HepG2 (cell line): ENCODE measurements at regions not wholly inside any gene's neighbourhood (a gene's known extent, or its start where the extent isn't known, plus 50 kb on each side); places are given as distances from the start of the nearest gene placed in this dataset.
"Not testable (repeated sequence)": the region's sequence is repeated elsewhere in the genome, so short reads cannot be mapped to it uniquely, and the experiment has no call there.

Source experiments
- HCFC1 ChIP-seq: fragments of 150-350 bp; IDR thresholded peaks from 2 replicates; pipeline ENCODE4 v1.6.1; 2014; ENCODE audit warnings: low read depth, low read length
- HOXA7 ChIP-seq: sonication (generic); formaldehyde crosslinking; IDR thresholded peaks from 2 replicates; pipeline ENCODE4 v1.8.1; 2022; ENCODE audit warnings: mild to moderate bottlenecking, missing genetic modification reagents, moderate library complexity
- MEIS1 ChIP-seq: sonication (generic); formaldehyde crosslinking; IDR thresholded peaks from 2 replicates; pipeline ENCODE4 v1.9.0; 2021; ENCODE audit warnings: mild to moderate bottlenecking, missing genetic modification reagents, moderate library complexity, borderline replicate concordance
- TAF15 ChIP-seq: fragments of 200-400 bp; formaldehyde crosslinking; IDR thresholded peaks from one replicate; pipeline ENCODE4 v1.6.1; 2018; ENCODE audit warnings: mild to moderate bottlenecking, low read depth, low read length; ENCODE audit not compliant: poor library complexity, severe bottlenecking
- ZNF124 ChIP-seq: sonication (generic); formaldehyde crosslinking; IDR thresholded peaks from 2 replicates; pipeline ENCODE4 v1.4.0; 2020; ENCODE audit warnings: missing genetic modification reagents
- ZNF274 ChIP-seq: sonication (generic); formaldehyde crosslinking; IDR thresholded peaks from 2 replicates; pipeline ENCODE4 v1.5.1; 2020; ENCODE audit warnings: mild to moderate bottlenecking, missing genetic modification reagents
- ZNF3 ChIP-seq: IDR thresholded peaks from 2 replicates; pipeline ENCODE4 v1.7.0; 2017; ENCODE audit warnings: inconsistent platforms
- ZNF879 ChIP-seq: sonication (generic); formaldehyde crosslinking; IDR thresholded peaks from 2 replicates; pipeline ENCODE4 v1.8.1; 2023; ENCODE audit warnings: missing genetic modification reagents
- TF ChIP-seq, protein P1 (sequence below): sonication (generic); formaldehyde crosslinking; IDR thresholded peaks from 2 replicates; pipeline ENCODE4 v1.5.0; 2020; ENCODE audit warnings: mild to moderate bottlenecking, missing genetic modification reagents, moderate library complexity
- TF ChIP-seq, protein P2 (sequence below): sonication (generic); formaldehyde crosslinking; IDR thresholded peaks from 2 replicates; pipeline ENCODE4 v1.4.0; 2020; ENCODE audit warnings: mild to moderate bottlenecking, low read depth, missing genetic modification reagents
- TF ChIP-seq, protein P3 (sequence below): sonication (generic); formaldehyde crosslinking; IDR thresholded peaks from 2 replicates; pipeline ENCODE4 v1.4.0; 2020; ENCODE audit warnings: missing genetic modification reagents

DNA sequence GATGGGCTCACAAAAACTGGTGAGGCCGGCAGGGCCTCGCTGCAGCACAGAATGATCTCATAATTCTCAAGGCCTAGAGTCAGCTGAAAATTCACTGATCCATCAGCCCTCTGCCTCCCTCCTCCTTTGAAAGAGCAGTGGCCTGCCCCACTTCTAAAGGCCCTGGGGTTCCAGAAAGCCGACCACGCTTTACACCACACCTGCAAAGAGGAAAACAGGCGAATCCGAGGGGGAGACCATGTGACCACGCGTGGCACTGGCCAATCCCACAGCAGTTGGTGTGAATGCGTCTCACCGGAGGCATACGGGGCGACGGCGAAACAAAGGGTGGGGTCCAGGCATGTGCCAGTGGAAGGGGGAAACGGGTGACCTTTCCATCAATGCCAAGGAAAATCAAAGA lies 135.5 kb upstream of the ANKRD20A1 start:
- not testable (repeated sequence) for TF ChIP-seq ZNF879 (CRISPR knock-in tag); MEIS1 (CRISPR knock-in tag); ZNF124; ZNF274 (CRISPR knock-in tag); ZNF3 (CRISPR knock-in tag); HOXA7 (CRISPR knock-in tag); HCFC1; TAF15
- TF ChIP-seq, protein P1, sequence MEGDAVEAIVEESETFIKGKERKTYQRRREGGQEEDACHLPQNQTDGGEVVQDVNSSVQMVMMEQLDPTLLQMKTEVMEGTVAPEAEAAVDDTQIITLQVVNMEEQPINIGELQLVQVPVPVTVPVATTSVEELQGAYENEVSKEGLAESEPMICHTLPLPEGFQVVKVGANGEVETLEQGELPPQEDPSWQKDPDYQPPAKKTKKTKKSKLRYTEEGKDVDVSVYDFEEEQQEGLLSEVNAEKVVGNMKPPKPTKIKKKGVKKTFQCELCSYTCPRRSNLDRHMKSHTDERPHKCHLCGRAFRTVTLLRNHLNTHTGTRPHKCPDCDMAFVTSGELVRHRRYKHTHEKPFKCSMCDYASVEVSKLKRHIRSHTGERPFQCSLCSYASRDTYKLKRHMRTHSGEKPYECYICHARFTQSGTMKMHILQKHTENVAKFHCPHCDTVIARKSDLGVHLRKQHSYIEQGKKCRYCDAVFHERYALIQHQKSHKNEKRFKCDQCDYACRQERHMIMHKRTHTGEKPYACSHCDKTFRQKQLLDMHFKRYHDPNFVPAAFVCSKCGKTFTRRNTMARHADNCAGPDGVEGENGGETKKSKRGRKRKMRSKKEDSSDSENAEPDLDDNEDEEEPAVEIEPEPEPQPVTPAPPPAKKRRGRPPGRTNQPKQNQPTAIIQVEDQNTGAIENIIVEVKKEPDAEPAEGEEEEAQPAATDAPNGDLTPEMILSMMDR (CRISPR knock-in tag), result not testable (repeated sequence)
- TF ChIP-seq, protein P2, sequence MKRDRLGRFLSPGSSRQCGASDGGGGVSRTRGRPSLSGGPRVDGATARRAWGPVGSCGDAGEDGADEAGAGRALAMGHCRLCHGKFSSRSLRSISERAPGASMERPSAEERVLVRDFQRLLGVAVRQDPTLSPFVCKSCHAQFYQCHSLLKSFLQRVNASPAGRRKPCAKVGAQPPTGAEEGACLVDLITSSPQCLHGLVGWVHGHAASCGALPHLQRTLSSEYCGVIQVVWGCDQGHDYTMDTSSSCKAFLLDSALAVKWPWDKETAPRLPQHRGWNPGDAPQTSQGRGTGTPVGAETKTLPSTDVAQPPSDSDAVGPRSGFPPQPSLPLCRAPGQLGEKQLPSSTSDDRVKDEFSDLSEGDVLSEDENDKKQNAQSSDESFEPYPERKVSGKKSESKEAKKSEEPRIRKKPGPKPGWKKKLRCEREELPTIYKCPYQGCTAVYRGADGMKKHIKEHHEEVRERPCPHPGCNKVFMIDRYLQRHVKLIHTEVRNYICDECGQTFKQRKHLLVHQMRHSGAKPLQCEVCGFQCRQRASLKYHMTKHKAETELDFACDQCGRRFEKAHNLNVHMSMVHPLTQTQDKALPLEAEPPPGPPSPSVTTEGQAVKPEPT, result not testable (repeated sequence)
- TF ChIP-seq, protein P3, sequence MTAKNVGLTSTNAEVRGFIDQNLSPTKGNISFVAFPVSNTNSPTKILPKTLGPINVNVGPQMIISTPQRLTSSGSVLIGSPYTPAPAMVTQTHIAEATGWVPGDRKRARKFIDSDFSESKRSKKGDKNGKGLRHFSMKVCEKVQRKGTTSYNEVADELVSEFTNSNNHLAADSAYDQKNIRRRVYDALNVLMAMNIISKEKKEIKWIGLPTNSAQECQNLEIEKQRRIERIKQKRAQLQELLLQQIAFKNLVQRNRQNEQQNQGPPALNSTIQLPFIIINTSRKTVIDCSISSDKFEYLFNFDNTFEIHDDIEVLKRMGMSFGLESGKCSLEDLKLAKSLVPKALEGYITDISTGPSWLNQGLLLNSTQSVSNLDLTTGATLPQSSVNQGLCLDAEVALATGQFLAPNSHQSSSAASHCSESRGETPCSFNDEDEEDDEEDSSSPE (CRISPR knock-in tag), result not testable (repeated sequence)
